ENCODE measurements at regions not wholly inside any gene's neighbourhood (a gene's known extent, or its start where the extent isn't known, plus 50 kb on each side); places are given as distances from the start of the nearest gene placed in this dataset.

- no peak for TF ChIP-seq TAF1 (IDR thresholded peaks at IDR 0.05; ENCODE audit: borderline replicate concordance, low read depth, low read length)
- TF ChIP-seq POLR2A (IDR thresholded peaks at IDR 0.05; ENCODE audit: low read depth, low read length): no peak
- no peak for TF ChIP-seq POLR2AphosphoS5 (IDR thresholded peaks at IDR 0.05; ENCODE audit: low read depth, low read length)
Observed at GRCh38 chr1:213688655-213689054, 299.1 kb upstream of the PROX1 start.

Data from GM12892 (cell line).